Mucosa of descending colon (tissue), 3 donors: ENCODE measurements at regions not wholly inside any gene's neighbourhood (a gene's known extent, or its start where the extent isn't known, plus 50 kb on each side); places are given as distances from the start of the nearest gene placed in this dataset.
"Not testable (repeated sequence)": the region's sequence is repeated elsewhere in the genome, so short reads cannot be mapped to it uniquely, and the experiment has no call there.

Source experiments
- ATAC-seq: fragments of 200-7000 bp; cut with Tn5 transposase; one replicate; pipeline ENCODE4 v1.9.1; 2020; ENCODE audit warnings: mild to moderate bottlenecking, moderate library complexity
- DNase-seq, 3 donors: peaks; one replicate each; pipeline ENCODE4 v3.0.0-alpha.2; 2020
- H3K36me3 ChIP-seq: fragments of 200-600 bp; one replicate; pipeline ENCODE4 v1.8.0; 2021; ENCODE audit warnings: low read depth, mild to moderate bottlenecking
- H3K4me1 ChIP-seq: fragments of 200-600 bp; one replicate; pipeline ENCODE4 v1.8.0; 2021; ENCODE audit warnings: low read depth, mild to moderate bottlenecking
- H3K4me3 ChIP-seq: fragments of 200-600 bp; one replicate; pipeline ENCODE4 v1.8.0; 2021; ENCODE audit warnings: mild to moderate bottlenecking
- H3K9me3 ChIP-seq: fragments of 200-600 bp; one replicate; pipeline ENCODE4 v1.8.0; 2021; ENCODE audit warnings: mild to moderate bottlenecking
- CTCF ChIP-seq: fragments of 200-600 bp; IDR thresholded peaks from one replicate; pipeline ENCODE4 v1.8.0; 2022; ENCODE audit warnings: antibody characterized with exemption, mild to moderate bottlenecking
- intact Hi-C, 2 donors: fragments of 100-400 bp; cut with DNase I in 1 of 2; cut with micrococcal nuclease in 1 of 2; formaldehyde crosslinking; loops; one replicate each; pipeline versions ENCODE4 v1.11.0 to v1.11.1; 2022; cut with DNase I, micrococcal nuclease
- donor health status: DM: no; HTN: no; CAD: no; lungs with moderate emphysema.
- donor health status: DM: no; HTN: no; CAD: no.
- donor health status: DM: no; HTN: yes; CAD: no.

DNA sequence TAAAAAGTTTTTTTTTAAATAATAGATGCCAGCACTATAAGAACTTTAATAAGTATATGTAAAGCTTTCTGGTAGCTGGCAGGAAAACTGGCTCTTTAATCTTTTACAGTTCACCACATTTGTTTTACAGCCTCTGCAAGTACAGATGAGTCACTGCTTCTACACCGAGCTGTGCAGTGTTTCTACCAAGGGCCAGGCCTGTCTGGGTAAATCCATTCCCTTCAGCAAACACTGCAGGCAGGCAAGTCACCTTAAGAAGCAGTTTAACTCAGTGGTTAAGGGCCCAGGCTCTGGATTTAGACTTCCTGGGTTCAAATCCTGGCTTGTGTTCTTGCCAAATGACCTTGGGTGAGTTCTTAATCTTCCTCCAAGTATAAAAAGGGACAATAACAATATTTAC, 882.9 kb upstream of the AMELY start:
- H3K4me1 ChIP-seq, result no peaks in the 10 kb centered on the region
- DNase-seq (peak in 2 of 3 donors; percentile 31 to 49), ATAC-seq (no peak)
- no peaks in the 10 kb centered on the region for H3K9me3 ChIP-seq
- H3K36me3 ChIP-seq, result no peaks in the 10 kb centered on the region
- no peak for TF ChIP-seq CTCF
- no peak overlapping the region for H3K4me3 ChIP-seq
- intact Hi-C loops, result no loop called here

GRCh38 chrY:7793989-7794388, 882.4 kb upstream of the AMELY start:
- no peak for TF ChIP-seq CTCF

DNA sequence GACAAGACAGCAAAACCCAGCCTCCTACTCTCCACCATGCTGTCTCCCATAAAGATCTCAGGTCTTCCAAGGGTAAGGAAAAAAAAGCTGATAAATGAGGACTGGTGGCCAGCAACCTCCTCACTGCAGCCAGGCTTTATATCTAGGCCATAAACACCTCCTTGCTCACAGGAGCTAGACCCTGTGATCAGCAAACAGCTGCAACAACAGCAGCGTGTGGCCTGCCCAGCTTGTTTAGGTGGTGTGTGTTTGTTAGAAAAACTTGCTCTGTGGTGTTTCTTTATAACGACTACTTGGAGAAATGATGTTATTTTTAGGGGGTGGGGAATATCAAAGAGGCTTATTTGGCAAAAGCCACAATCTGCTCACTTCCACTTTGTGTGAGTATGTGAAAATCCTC, 880.9 kb upstream of the AMELY start:
- Histone ChIP-seq H3K4me3 (no peak overlapping the region), H3K9me3 (no peaks in the 10 kb centered on the region), H3K36me3 (no peaks in the 10 kb centered on the region), H3K4me1 (no peaks in the 10 kb centered on the region)
- intact Hi-C loops, result no loop called here
- no peak for ATAC-seq
- no peak for TF ChIP-seq CTCF
- DNase-seq, result no peak

More at GRCh38 chrY:7793989-7794388, 882.4 kb upstream of the AMELY start:
- intact Hi-C loops, result no loop called here
- Histone ChIP-seq H3K4me3 (no peak overlapping the region), H3K36me3 (no peaks in the 10 kb centered on the region), H3K4me1 (no peaks in the 10 kb centered on the region), H3K9me3 (no peaks in the 10 kb centered on the region)
- ATAC-seq, result no peak
- DNase-seq, result no peak

DNA sequence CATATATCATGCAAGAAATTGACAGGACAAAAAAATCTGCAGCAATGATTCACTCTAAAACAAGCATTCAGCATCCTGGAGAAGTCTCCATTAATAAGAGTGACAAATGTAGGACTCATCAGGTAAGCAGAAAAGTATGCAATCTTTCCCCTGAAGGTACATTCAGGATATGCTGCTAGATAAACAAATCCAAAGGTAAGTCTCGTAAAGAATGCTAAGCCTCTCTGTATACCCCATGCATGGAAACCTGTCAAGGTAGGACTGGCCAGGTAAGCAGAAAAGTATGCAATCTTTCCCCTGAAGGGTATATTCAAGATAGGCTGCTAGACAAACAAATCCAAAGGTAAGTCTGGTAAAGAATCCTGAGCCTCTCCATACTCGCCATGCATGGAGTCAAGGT, 869.9 kb upstream of the AMELY start:
- H3K4me3 ChIP-seq, result no peak overlapping the region
- no peaks in the 10 kb centered on the region for H3K4me1 ChIP-seq
- H3K36me3 ChIP-seq, result no peaks in the 10 kb centered on the region
- DNase-seq, result no peak
- no peaks in the 10 kb centered on the region for H3K9me3 ChIP-seq
- no peak for TF ChIP-seq CTCF
- ATAC-seq, result no peak
- intact Hi-C loops, result no loop called here

DNA sequence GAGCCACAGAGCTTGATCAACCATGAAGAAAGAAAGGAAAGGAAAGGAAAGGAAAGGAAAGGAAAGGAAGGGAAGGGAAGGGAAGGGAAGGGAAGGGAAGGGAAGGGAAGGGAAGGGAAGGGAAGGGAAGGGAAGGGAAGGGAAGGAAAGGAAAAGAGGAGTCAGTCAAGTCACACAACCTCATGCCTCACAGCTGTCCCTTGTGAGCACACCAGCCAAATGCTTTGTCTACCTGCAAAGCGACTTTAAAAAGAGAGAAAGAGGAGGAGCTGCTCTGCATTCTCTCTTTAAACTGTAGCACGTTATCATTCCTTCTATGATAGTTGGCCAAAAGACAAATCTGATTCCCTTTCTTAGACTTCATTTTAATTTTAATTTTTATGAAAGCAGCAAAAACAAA, 863.9 kb upstream of the AMELY start:
- H3K36me3 ChIP-seq, H3K4me3 ChIP-seq, DNase-seq, H3K9me3 ChIP-seq, intact Hi-C loops, ATAC-seq, H3K4me1 ChIP-seq: not testable (repeated sequence)

GRCh38 chrY:7771771-7772170, 860.2 kb upstream of the AMELY start:
- DNase-seq (no peak), ATAC-seq (no peak)
- no peak for TF ChIP-seq CTCF
- Histone ChIP-seq H3K9me3 (no peaks in the 10 kb centered on the region), H3K4me1 (no peaks in the 10 kb centered on the region), H3K36me3 (no peaks in the 10 kb centered on the region), H3K4me3 (no peak overlapping the region)
- intact Hi-C loops, result no loop called here
